Tibial nerve (tissue), 4 donors: ENCODE measurements at regions not wholly inside any gene's neighbourhood (a gene's known extent, or its start where the extent isn't known, plus 50 kb on each side); places are given as distances from the start of the nearest gene placed in this dataset.

Experiments
- CTCF ChIP-seq, 5 experiments: fragments of 200-600 bp in 3 of 5; fragments of 450-650 bp in 2 of 5; sonication (generic) in 3 of 5; IDR thresholded peaks; one replicate each; pipeline ENCODE4 v1.5.1; 2016 to 2019; ENCODE audit warnings: antibody characterized with exemption in 5 of 5, mild to moderate bottlenecking in 3 of 5, moderate library complexity in 2 of 5
- EP300 ChIP-seq, 2 donors: sonication (generic); formaldehyde crosslinking; IDR thresholded peaks; one replicate each; pipeline ENCODE4 v1.6.1; 2017; ENCODE audit warnings: antibody characterized with exemption in 2 of 2, mild to moderate bottlenecking in 1 of 2

- TF ChIP-seq CTCF (IDR thresholded peaks at IDR 0.05) (no peak), EP300 (IDR thresholded peaks at IDR 0.05) (no peak)
These were observed 270.9 kb upstream of the TCF4 start for GRCh38 chr18:55858661-55859515.
